PC-3 (cell line): ENCODE measurements at regions not wholly inside any gene's neighbourhood (a gene's known extent, or its start where the extent isn't known, plus 50 kb on each side); places are given as distances from the start of the nearest gene placed in this dataset.

Experiments
- EZH2 ChIP-seq: fragments of 300-600 bp; sonication (generic); IDR thresholded peaks from one replicate; pipeline ENCODE4 v1.6.1; 2017; ENCODE audit warnings: antibody characterized with exemption, mild to moderate bottlenecking, low read length; ENCODE audit not compliant: unreplicated experiment
- EZH2phosphoT487 ChIP-seq: fragments of 300-600 bp; sonication (generic); IDR thresholded peaks from 2 replicates; pipeline ENCODE4 v1.6.1; 2018; ENCODE audit warnings: mild to moderate bottlenecking, antibody characterized with exemption, low read length, borderline replicate concordance
- TF ChIP-seq, protein P1 (sequence below): fragments of 300-600 bp; sonication (generic); conservative IDR thresholded peaks from 2 replicates; pipeline ENCODE4 v1.5.1; 2017; ENCODE audit warnings: antibody characterized with exemption, low read depth, mild to moderate bottlenecking, low read length

DNA sequence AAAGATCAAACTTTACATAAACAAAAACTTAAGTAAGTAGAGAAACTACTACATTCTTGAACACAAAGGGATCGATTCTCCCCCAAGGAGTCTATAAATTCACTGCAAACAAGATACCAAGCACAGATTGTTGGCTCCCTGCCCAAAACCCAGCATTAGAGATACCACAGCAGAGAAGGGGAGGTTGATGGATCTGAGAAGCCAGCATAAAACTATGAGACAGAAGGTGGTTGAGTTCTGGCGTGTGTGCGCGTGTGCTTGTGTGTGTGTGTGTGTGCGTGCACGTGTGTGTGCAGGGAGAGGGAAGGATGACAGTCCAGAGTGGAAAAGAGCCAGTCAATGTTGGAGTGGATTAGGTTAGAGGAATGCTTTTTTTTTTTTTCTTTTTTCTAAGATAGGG lies 143.2 kb upstream of the PRR20G start:
- TF ChIP-seq, protein P1, sequence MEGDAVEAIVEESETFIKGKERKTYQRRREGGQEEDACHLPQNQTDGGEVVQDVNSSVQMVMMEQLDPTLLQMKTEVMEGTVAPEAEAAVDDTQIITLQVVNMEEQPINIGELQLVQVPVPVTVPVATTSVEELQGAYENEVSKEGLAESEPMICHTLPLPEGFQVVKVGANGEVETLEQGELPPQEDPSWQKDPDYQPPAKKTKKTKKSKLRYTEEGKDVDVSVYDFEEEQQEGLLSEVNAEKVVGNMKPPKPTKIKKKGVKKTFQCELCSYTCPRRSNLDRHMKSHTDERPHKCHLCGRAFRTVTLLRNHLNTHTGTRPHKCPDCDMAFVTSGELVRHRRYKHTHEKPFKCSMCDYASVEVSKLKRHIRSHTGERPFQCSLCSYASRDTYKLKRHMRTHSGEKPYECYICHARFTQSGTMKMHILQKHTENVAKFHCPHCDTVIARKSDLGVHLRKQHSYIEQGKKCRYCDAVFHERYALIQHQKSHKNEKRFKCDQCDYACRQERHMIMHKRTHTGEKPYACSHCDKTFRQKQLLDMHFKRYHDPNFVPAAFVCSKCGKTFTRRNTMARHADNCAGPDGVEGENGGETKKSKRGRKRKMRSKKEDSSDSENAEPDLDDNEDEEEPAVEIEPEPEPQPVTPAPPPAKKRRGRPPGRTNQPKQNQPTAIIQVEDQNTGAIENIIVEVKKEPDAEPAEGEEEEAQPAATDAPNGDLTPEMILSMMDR: no peak
- no peak for TF ChIP-seq EZH2
- no peak for TF ChIP-seq EZH2phosphoT487
